Neural cell (in vitro differentiated cells): ENCODE measurements at regions not wholly inside any gene's neighbourhood (a gene's known extent, or its start where the extent isn't known, plus 50 kb on each side); places are given as distances from the start of the nearest gene placed in this dataset.

ENCODE experiments used
- EP300 ChIP-seq: fragments of 450-650 bp; conservative IDR thresholded peaks from 2 replicates; pipeline ENCODE4 v1.6.1; 2014; ENCODE audit warnings: antibody characterized with exemption, mild to moderate bottlenecking, moderate library complexity; ENCODE audit not compliant: poor library complexity, severe bottlenecking
- EZH2 ChIP-seq: fragments of 200-600, 300-800 bp; shearing (Covaris generic), sonication (generic); IDR thresholded peaks from 2 replicates; pipeline ENCODE4 v1.6.1; 2014; ENCODE audit warnings: antibody characterized with exemption, low read length, borderline replicate concordance, mild to moderate bottlenecking; ENCODE audit not compliant: insufficient read depth, poor library complexity, severe bottlenecking
- MXI1 ChIP-seq: fragments of 450-650 bp; conservative IDR thresholded peaks from 2 replicates; pipeline ENCODE4 v1.6.1; 2014; ENCODE audit warnings: antibody characterized with exemption, mild to moderate bottlenecking; ENCODE audit not compliant: poor library complexity, severe bottlenecking
- POLR2AphosphoS5 ChIP-seq: IDR thresholded peaks from 2 replicates; pipeline ENCODE4 v1.6.1; 2012
- RAD21 ChIP-seq: fragments of 450-650 bp; conservative IDR thresholded peaks from 2 replicates; pipeline ENCODE4 v1.6.1; 2014; ENCODE audit warnings: antibody characterized with exemption, mild to moderate bottlenecking, moderate library complexity
- REST ChIP-seq: IDR thresholded peaks from 2 replicates; pipeline ENCODE4 v1.6.1; 2012; ENCODE audit warnings: borderline replicate concordance
- SMC3 ChIP-seq: fragments of 450-650 bp; conservative IDR thresholded peaks from 2 replicates; pipeline ENCODE4 v1.6.1; 2014; ENCODE audit warnings: antibody characterized with exemption, mild to moderate bottlenecking, moderate library complexity; ENCODE audit not compliant: poor library complexity
- TAF1 ChIP-seq: IDR thresholded peaks from 2 replicates; pipeline ENCODE4 v1.6.1; 2012; ENCODE audit warnings: low read depth
- TF ChIP-seq, protein P1 (sequence below): fragments of 450-650 bp; IDR thresholded peaks from 2 replicates; pipeline ENCODE4 v1.5.1; 2014; ENCODE audit warnings: antibody characterized with exemption, mild to moderate bottlenecking, moderate library complexity; ENCODE audit not compliant: poor library complexity, severe bottlenecking

DNA sequence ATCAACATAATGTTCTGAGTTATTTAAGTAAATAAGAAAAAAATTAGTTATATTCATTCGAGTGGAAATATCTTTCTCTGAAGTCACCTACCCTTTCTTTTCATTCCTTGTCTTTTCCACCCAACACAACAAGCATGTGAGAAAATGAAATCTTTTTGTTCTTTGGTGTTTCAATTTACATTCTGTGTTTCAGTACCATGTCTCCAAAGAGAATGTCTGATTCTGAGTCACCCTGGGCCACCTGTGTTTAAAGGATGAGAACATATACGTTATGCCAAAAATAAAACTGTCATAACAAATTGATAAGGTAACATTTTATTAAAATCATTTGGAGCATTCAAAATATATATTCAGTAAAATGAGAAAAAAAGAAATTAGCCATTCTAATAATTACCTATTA is 470.8 kb downstream of the ZNF804A start:
- TF ChIP-seq, protein P1, sequence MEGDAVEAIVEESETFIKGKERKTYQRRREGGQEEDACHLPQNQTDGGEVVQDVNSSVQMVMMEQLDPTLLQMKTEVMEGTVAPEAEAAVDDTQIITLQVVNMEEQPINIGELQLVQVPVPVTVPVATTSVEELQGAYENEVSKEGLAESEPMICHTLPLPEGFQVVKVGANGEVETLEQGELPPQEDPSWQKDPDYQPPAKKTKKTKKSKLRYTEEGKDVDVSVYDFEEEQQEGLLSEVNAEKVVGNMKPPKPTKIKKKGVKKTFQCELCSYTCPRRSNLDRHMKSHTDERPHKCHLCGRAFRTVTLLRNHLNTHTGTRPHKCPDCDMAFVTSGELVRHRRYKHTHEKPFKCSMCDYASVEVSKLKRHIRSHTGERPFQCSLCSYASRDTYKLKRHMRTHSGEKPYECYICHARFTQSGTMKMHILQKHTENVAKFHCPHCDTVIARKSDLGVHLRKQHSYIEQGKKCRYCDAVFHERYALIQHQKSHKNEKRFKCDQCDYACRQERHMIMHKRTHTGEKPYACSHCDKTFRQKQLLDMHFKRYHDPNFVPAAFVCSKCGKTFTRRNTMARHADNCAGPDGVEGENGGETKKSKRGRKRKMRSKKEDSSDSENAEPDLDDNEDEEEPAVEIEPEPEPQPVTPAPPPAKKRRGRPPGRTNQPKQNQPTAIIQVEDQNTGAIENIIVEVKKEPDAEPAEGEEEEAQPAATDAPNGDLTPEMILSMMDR: no peak
- no peak for TF ChIP-seq RAD21
- no peak for TF ChIP-seq POLR2AphosphoS5
- TF ChIP-seq EP300: no peak
- TF ChIP-seq EZH2: no peak
- TF ChIP-seq TAF1: no peak
- TF ChIP-seq REST: no peak
- no peak for TF ChIP-seq MXI1
- TF ChIP-seq SMC3: no peak
